HG03520 (cell line): ENCODE measurements at regions not wholly inside any gene's neighbourhood (a gene's known extent, or its start where the extent isn't known, plus 50 kb on each side); places are given as distances from the start of the nearest gene placed in this dataset.

Experiments
- ATAC-seq: cut with Tn5 transposase; IDR thresholded peaks from one replicate; pipeline ENCODE4 v1.9.1; 2021; ENCODE audit warnings: mild to moderate bottlenecking, moderate library complexity; ENCODE audit not compliant: unreplicated experiment

GRCh38 chr1:224846119-224846907 lies 83.2 kb upstream of the DNAH14 start:
- ATAC-seq = no peak

- ATAC-seq = no peak
Measured at GRCh38 chr1:224850446-224850845, 79.0 kb upstream of the DNAH14 start.

GRCh38 chr1:224851210-224851847 lies 78.1 kb upstream of the DNAH14 start:
- ATAC-seq = peak; percentile 61

GRCh38 chr1:224851848-224852261 lies 77.6 kb upstream of the DNAH14 start:
- peak; percentile 33 for ATAC-seq

- no peak for ATAC-seq
Measured at GRCh38 chr1:224852901-224853568, 76.4 kb upstream of the DNAH14 start.

GRCh38 chr1:224856973-224857372 lies 72.5 kb upstream of the DNAH14 start:
- no peak for ATAC-seq

- no peak for ATAC-seq
Measured at GRCh38 chr1:224859651-224860050, 69.8 kb upstream of the DNAH14 start.

- no peak for ATAC-seq
Measured at GRCh38 chr1:224860488-224861338, 68.8 kb upstream of the DNAH14 start.

- ATAC-seq = no peak
Measured at GRCh38 chr1:224861339-224861716, 68.1 kb upstream of the DNAH14 start.

GRCh38 chr1:224863486-224863885 lies 66.0 kb upstream of the DNAH14 start:
- ATAC-seq = no peak

GRCh38 chr1:224864006-224864405 lies 65.5 kb upstream of the DNAH14 start:
- ATAC-seq = no peak

GRCh38 chr1:224865510-224865909 lies 64.0 kb upstream of the DNAH14 start:
- ATAC-seq = no peak

GRCh38 chr1:224866940-224867339 lies 62.5 kb upstream of the DNAH14 start:
- no peak for ATAC-seq

- ATAC-seq = no peak
Measured at GRCh38 chr1:224867715-224868114, 61.8 kb upstream of the DNAH14 start.

GRCh38 chr1:224872832-224873433 lies 56.5 kb upstream of the DNAH14 start:
- ATAC-seq = no peak

GRCh38 chr1:224873434-224874369 lies 55.8 kb upstream of the DNAH14 start:
- ATAC-seq = no peak

GRCh38 chr1:224874775-224875174 lies 54.7 kb upstream of the DNAH14 start:
- no peak for ATAC-seq

GRCh38 chr1:224879162-224879803 lies 50.2 kb upstream of the DNAH14 start:
- ATAC-seq = no peak
